Activated CD8-positive, alpha-beta memory T cell treated with anti-CD3 and anti-CD28 coated beads, Interleukin-2, amount 50 U/mL, for 4 hours (primary cell): ENCODE measurements at regions not wholly inside any gene's neighbourhood (a gene's known extent, or its start where the extent isn't known, plus 50 kb on each side); places are given as distances from the start of the nearest gene placed in this dataset.
"Not testable (repeated sequence)": the region's sequence is repeated elsewhere in the genome, so short reads cannot be mapped to it uniquely, and the experiment has no call there.

Experiments used
- DNase-seq: peaks from one replicate; pipeline ENCODE4 v3.0.0-alpha.2; 2020

- DNase-seq: no peak
These were observed 76.7 kb upstream of the PICALM start for GRCh38 chr11:86145439-86146156.

- no peak for DNase-seq
These were observed 76.0 kb upstream of the PICALM start for GRCh38 chr11:86144846-86145245.

- DNase-seq: not testable (repeated sequence)
These were observed 75.2 kb upstream of the PICALM start for GRCh38 chr11:86144087-86144486.

GRCh38 chr11:86143087-86144030, 74.5 kb upstream of the PICALM start:
- DNase-seq: no peak

- no peak for DNase-seq
These were observed 73.3 kb upstream of the PICALM start for GRCh38 chr11:86142170-86142569.

- DNase-seq: no peak
These were observed 72.8 kb upstream of the PICALM start for GRCh38 chr11:86141727-86142126.

GRCh38 chr11:86140334-86140990, 71.6 kb upstream of the PICALM start:
- DNase-seq: no peak

GRCh38 chr11:86138958-86139357, 70.1 kb upstream of the PICALM start:
- no peak for DNase-seq

- no peak for DNase-seq
These were observed 67.7 kb upstream of the PICALM start for GRCh38 chr11:86136538-86136937.

GRCh38 chr11:86135319-86135714, 66.4 kb upstream of the PICALM start:
- no peak for DNase-seq

GRCh38 chr11:86134580-86135318, 65.9 kb upstream of the PICALM start:
- DNase-seq: no peak

- no peak for DNase-seq
These were observed 63.9 kb upstream of the PICALM start for GRCh38 chr11:86132667-86133249.

GRCh38 chr11:86129740-86130540, 61.1 kb upstream of the PICALM start:
- DNase-seq: no peak

GRCh38 chr11:86128914-86129313, 60.0 kb upstream of the PICALM start:
- DNase-seq: no peak

GRCh38 chr11:86126862-86127261, 58.0 kb upstream of the PICALM start:
- DNase-seq: no peak

GRCh38 chr11:86124251-86125233, 55.7 kb upstream of the PICALM start:
- DNase-seq: no peak

GRCh38 chr11:86122773-86123172, 53.9 kb upstream of the PICALM start:
- DNase-seq: no peak

- no peak for DNase-seq
These were observed 51.9 kb upstream of the PICALM start for GRCh38 chr11:86120807-86121206.

GRCh38 chr11:86119906-86120305, 51.0 kb upstream of the PICALM start:
- DNase-seq: no peak

GRCh38 chr11:86119077-86119476, 50.2 kb upstream of the PICALM start:
- no peak for DNase-seq
